Uterus (tissue), 3 donors: ENCODE measurements at regions not wholly inside any gene's neighbourhood (a gene's known extent, or its start where the extent isn't known, plus 50 kb on each side); places are given as distances from the start of the nearest gene placed in this dataset.

Source experiments
- DNase-seq, 2 donors: peaks; one replicate each; pipeline ENCODE4 v3.0.0-alpha.2; 2019 to 2020
- H3K27ac ChIP-seq, 2 donors: fragments of 200-600 bp; sonication (generic); 1 replicate in 1 of 2; 2 replicates in 1 of 2; pipeline ENCODE4 v1.5.1; 2016 to 2018
- H3K27me3 ChIP-seq, 2 donors: fragments of 200-600 bp; sonication (generic); one replicate each; pipeline ENCODE4 v1.5.1; 2018 to 2019; ENCODE audit warnings: control low read depth in 1 of 2
- H3K36me3 ChIP-seq, 2 donors: fragments of 200-600 bp; sonication (generic); one replicate each; pipeline ENCODE4 v1.5.1; 2019; ENCODE audit warnings: control low read depth in 1 of 2
- H3K4me1 ChIP-seq, 2 donors: fragments of 200-600 bp; sonication (generic); one replicate each; pipeline ENCODE4 v1.5.1; 2018 to 2019; ENCODE audit warnings: control low read depth in 1 of 2
- H3K4me3 ChIP-seq, 2 donors: fragments of 200-600 bp; sonication (generic); 1 replicate in 1 of 2; 2 replicates in 1 of 2; pipeline ENCODE4 v1.5.1; 2018 to 2019; ENCODE audit warnings: mild to moderate bottlenecking in 1 of 2
- H3K9me3 ChIP-seq, 2 donors: fragments of 200-600 bp; sonication (generic); one replicate each; pipeline ENCODE4 v1.5.1; 2019; ENCODE audit warnings: control low read depth in 1 of 2
- CTCF ChIP-seq, 4 experiments: fragments of 200-600 bp in 2 of 4; fragments of 450-650 bp in 2 of 4; sonication (generic) in 2 of 4; IDR thresholded peaks; one replicate each; pipeline ENCODE4 v1.5.1; 2016 to 2019; ENCODE audit warnings: antibody characterized with exemption in 4 of 4, mild to moderate bottlenecking in 2 of 4, moderate library complexity in 1 of 4
- POLR2A ChIP-seq, 2 donors: fragments of 450-650 bp; IDR thresholded peaks; one replicate each; pipeline ENCODE4 v1.6.1; 2016; ENCODE audit warnings: antibody characterized with exemption in 2 of 2, mild to moderate bottlenecking in 1 of 2, moderate library complexity in 1 of 2
- intact Hi-C: fragments of 100-400 bp; cut with DNase I; formaldehyde crosslinking; loops from one replicate; pipeline ENCODE4 v1.15.1; 2023; ENCODE audit warnings: low total_unique reads
- donor health status: DM: yes; HTN: yes; CAD: no.

GRCh38 chr12:127025545-127025944 is 1241.4 kb upstream of the TMEM132C start:
- Histone ChIP-seq H3K27ac (no peak overlapping the region), H3K4me3 (no peak overlapping the region), H3K9me3 (no peaks in the 10 kb centered on the region), H3K4me1 (no peaks in the 10 kb centered on the region), H3K36me3 (no peaks in the 10 kb centered on the region), H3K27me3 (no peaks in the 10 kb centered on the region)
- intact Hi-C loops: no loop called here
- no peak for DNase-seq
- TF ChIP-seq CTCF (IDR thresholded peaks at IDR 0.05) (no peak), POLR2A (IDR thresholded peaks at IDR 0.05) (no peak)

GRCh38 chr12:127035011-127035879 is 1231.7 kb upstream of the TMEM132C start:
- Histone ChIP-seq H3K27me3 (no peaks in the 10 kb centered on the region), H3K4me3 (no peak overlapping the region), H3K36me3 (no peaks in the 10 kb centered on the region), H3K27ac (no peak overlapping the region), H3K9me3 (no peaks in the 10 kb centered on the region), H3K4me1 (no peaks in the 10 kb centered on the region)
- intact Hi-C loops: no loop called here
- TF ChIP-seq POLR2A (IDR thresholded peaks at IDR 0.05): no peak
- no peak for TF ChIP-seq CTCF (IDR thresholded peaks at IDR 0.05)
- DNase-seq: no peak

- no peak overlapping the region for H3K4me3 ChIP-seq
- H3K27me3 ChIP-seq: no peaks in the 10 kb centered on the region
- no peak overlapping the region for H3K27ac ChIP-seq
- DNase-seq: no peak
- no peaks in the 10 kb centered on the region for H3K4me1 ChIP-seq
- no peaks in the 10 kb centered on the region for H3K9me3 ChIP-seq
- TF ChIP-seq POLR2A (IDR thresholded peaks at IDR 0.05): no peak
- no peak for TF ChIP-seq CTCF (IDR thresholded peaks at IDR 0.05)
- no peaks in the 10 kb centered on the region for H3K36me3 ChIP-seq
- intact Hi-C loops: no loop called here
Measured at GRCh38 chr12:127038152-127038551, 1228.8 kb upstream of the TMEM132C start.

- Histone ChIP-seq H3K4me3 (no peak overlapping the region), H3K27me3 (no peaks in the 10 kb centered on the region), H3K4me1 (no peaks in the 10 kb centered on the region), H3K27ac (no peak overlapping the region), H3K36me3 (no peaks in the 10 kb centered on the region), H3K9me3 (no peaks in the 10 kb centered on the region)
- TF ChIP-seq CTCF (IDR thresholded peaks at IDR 0.05): no peak
- TF ChIP-seq POLR2A (IDR thresholded peaks at IDR 0.05): no peak
- DNase-seq: no peak
- intact Hi-C loops: no loop called here
Measured at GRCh38 chr12:127038761-127039160, 1228.2 kb upstream of the TMEM132C start.

- Histone ChIP-seq H3K27me3 (no peaks in the 10 kb centered on the region), H3K27ac (no peak overlapping the region), H3K9me3 (no peaks in the 10 kb centered on the region), H3K36me3 (no peaks in the 10 kb centered on the region), H3K4me3 (no peak overlapping the region), H3K4me1 (no peaks in the 10 kb centered on the region)
- TF ChIP-seq POLR2A (IDR thresholded peaks at IDR 0.05): no peak
- intact Hi-C loops: no loop called here
- no peak for DNase-seq
Measured at GRCh38 chr12:127041985-127042625, 1224.9 kb upstream of the TMEM132C start.
